Sciatic nerve (tissue), 2 donors: ENCODE measurements at regions not wholly inside any gene's neighbourhood (a gene's known extent, or its start where the extent isn't known, plus 50 kb on each side); places are given as distances from the start of the nearest gene placed in this dataset.
A peak's percentile ranks its signal among the peaks of the same experiment; 100 is the strongest.

Experiments used
- ATAC-seq: fragments of 200-7000 bp; cut with Tn5 transposase; one replicate; pipeline ENCODE4 v1.9.1; 2020; ENCODE audit warnings: mild to moderate bottlenecking, moderate library complexity
- DNase-seq: peaks from one replicate; pipeline ENCODE4 v3.0.0-alpha.2; 2020; ENCODE audit warnings: low spot score
- intact Hi-C: fragments of 100-400 bp; cut with DNase I; formaldehyde crosslinking; loops from one replicate; pipeline ENCODE4 v1.14.2; 2022
- donor health status: DM: no; HTN: no; CAD: no.
- donor health status: DM: no; HTN: no; CAD: no.

GRCh38 chr5:116365006-116365496 lies 209.6 kb downstream of the SEMA6A start:
- ATAC-seq (no peak), DNase-seq (no peak)
- intact Hi-C loops, result no loop called here

GRCh38 chr5:116363780-116364179 lies 210.8 kb downstream of the SEMA6A start:
- DNase-seq, result no peak
- intact Hi-C loops, result no loop called here
- ATAC-seq, result no peak

GRCh38 chr5:116361979-116362577 lies 212.5 kb downstream of the SEMA6A start:
- DNase-seq, result no peak
- intact Hi-C loops, result no loop called here
- ATAC-seq, result no peak

- DNase-seq (peak; percentile 61), ATAC-seq (peak; percentile 73)
- intact Hi-C loops, result no loop called here
Observed at GRCh38 chr5:116361171-116361967, 213.3 kb downstream of the SEMA6A start.

GRCh38 chr5:116360008-116360853 lies 214.4 kb downstream of the SEMA6A start:
- DNase-seq (no peak), ATAC-seq (peak; percentile 41)
- intact Hi-C loops, result no loop called here

- DNase-seq (no peak), ATAC-seq (peak; percentile 33)
- intact Hi-C loops, result no loop called here
Observed at GRCh38 chr5:116359592-116359991, 215.0 kb downstream of the SEMA6A start.

- DNase-seq, result no peak
- peak; percentile 44 for ATAC-seq
- intact Hi-C loops, result no loop called here
Observed at GRCh38 chr5:116358911-116359418, 215.7 kb downstream of the SEMA6A start.

- ATAC-seq (no peak), DNase-seq (no peak)
- intact Hi-C loops, result no loop called here
Observed at GRCh38 chr5:116358015-116358523, 216.6 kb downstream of the SEMA6A start.

- DNase-seq (no peak), ATAC-seq (no peak)
- intact Hi-C loops, result no loop called here
Observed at GRCh38 chr5:116355819-116356601, 218.6 kb downstream of the SEMA6A start.

- intact Hi-C loops, result no loop called here
- no peak for ATAC-seq
- DNase-seq, result no peak
Observed at GRCh38 chr5:116354699-116355098, 219.9 kb downstream of the SEMA6A start.

GRCh38 chr5:116347657-116348056 lies 227.0 kb downstream of the SEMA6A start:
- no peak for ATAC-seq
- intact Hi-C loops, result no loop called here
- DNase-seq, result no peak

- ATAC-seq, result no peak
Observed at GRCh38 chr5:116343961-116344360, 230.7 kb downstream of the SEMA6A start.

More at GRCh38 chr5:116343961-116344360, 230.7 kb downstream of the SEMA6A start:
- DNase-seq, result no peak
- intact Hi-C loops, result no loop called here
